ENCODE measurements at regions not wholly inside any gene's neighbourhood (a gene's known extent, or its start where the extent isn't known, plus 50 kb on each side); places are given as distances from the start of the nearest gene placed in this dataset.
A peak's percentile ranks its signal among the peaks of the same experiment; 100 is the strongest.

DNA sequence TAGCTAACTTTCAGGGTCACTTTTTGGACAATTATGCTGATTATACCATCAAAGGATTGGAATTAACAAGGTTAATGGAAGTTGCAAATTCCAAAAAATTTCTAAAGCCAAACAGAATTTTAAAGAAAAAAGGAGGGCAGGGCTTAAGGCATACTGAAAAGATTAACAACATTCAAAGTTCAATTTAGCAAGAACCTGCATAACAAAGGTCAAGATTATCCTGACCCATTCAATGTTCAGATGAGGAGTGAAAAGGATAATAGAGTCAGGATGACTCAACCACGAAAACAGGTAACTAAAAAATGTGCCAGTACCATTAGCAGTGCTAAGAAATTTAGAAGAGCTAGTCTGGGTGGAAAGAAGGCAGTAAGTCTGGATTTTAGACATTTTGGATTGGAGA lies 139.8 kb upstream of the HNMT start:
- DNase-seq = no peak

DNA sequence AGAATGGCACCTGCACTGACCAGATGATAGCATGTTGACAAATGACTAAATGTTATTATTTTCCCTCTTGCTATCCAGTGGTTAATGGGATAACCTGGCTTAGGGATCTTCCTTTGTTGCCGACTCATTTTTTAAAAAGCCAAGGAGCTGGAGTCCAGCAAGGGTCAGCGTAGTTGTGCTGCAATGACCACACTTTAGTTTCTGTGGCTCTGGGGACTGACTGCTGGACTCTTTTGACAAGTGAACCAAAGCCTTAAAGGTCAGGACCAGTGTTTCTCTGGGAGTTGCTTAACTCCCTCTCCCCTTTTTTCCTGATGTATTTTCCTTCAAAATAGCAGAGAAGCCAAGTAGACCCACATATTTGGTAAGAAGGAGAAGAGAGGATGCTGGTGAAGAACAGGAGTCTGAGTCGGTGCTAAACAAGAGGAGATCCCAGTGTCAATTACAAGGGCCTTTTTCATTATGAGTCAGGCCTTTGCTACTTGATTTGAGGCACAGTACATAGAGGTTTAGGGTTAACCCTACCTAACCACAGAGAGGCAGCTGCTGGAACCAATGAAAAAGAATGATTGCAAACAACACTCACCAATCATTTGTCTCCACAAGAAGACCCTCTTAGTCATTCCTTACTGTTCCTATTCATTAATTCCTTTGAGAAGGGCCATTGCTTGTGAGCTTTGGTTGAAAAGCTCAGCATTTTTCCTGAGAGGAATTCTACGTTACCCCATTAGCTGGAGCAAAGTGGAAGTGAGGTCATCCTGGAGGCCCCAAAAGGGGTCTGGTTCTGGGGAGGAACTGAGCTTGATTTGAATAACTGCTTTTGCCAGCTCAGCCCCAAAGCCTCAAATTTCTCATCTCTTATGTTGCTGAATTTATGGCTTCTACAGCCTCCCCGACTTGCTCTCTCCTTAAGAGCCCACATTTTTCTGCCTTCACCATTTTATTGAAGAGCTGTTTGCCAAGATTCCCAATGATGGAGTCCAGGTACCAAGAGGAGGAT lies 137.6 kb upstream of the HNMT start:
- DNase-seq = no peak

DNA sequence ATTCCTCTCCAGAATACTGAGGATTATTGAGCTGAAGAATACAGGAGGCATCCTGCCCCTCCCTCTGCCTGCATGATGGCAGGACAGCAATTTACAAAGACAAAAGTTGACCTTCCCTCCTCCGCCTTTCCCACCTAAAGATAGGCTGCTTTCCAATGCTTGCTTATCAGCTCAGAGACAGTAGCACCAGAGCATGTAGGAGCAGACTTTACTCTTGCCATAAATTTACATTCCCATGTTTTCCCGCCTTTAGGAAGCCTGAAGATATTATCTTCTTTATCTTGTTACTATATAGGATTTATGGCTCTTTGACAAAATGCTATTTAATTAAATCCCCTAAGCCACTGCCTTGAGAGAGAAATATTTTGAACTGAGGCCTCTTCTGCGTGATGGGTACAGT lies 135.6 kb upstream of the HNMT start:
- no peak for DNase-seq

DNA sequence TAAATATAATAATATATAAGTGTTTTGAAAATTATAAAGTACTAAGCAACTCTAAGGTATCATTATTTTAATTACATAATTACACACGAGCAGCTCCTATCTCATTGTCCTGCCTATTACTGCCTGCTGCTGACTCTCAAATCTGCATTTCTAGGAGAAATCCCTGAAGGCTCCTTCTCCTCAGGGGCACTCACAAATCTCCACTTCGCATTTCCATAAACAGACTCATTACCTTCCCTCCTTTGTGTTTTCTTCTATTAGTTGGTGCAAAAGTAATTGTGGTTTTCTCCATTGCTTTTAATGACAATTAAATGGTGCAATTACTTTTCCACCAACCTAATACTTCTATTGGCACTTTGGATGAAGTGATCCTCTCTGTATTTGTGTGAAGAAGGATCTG lies 135.0 kb upstream of the HNMT start:
- no peak for DNase-seq

DNA sequence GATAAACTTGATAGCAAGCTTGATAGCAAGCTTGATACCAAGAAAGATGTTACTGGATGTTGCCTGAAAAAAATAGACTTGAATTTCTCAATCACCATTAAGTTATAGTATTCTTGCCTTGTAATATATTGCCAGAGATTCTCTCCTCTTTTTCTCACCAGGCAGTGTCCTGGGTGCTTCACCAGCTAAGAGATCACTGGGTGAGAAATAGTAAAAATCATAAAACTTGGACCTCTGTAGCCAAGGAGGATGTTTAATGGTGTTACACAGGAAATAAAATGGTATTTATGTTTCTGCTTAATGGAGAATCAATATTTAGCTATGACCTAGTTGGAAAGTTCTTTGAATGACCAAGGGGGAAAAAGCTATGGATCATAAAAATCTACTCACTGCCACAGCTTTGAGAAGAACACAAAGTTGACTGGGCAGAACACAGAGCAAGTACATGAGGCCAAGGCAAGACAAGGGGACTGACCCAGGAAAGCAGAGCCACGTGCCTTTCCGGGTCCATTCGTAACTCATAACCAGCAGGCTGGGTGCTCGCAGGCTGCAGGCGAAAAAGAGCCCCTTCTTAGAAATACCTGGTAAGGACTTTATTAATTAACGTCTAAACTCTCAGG lies 129.4 kb upstream of the HNMT start:
- DNase-seq = no peak

DNA sequence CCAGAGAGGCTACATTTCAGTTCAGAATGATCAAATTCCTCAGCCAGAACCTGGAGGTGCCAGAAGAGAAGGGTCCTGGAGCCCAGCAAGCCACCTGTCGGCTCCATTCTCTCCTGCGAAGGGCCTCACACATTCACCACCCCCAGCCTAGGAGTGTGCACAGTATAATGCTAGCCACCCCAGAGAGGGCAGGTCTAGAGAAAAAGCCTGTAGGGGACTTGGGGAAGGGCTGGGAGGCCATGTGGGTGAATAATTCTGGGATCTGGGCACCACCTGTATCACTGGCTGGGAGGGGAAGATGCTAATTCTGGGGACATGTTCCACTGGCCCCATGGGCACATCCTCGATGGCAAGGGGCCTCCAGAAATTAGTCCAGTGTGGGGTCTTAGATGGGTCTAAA lies 127.6 kb upstream of the HNMT start:
- no peak for DNase-seq

DNA sequence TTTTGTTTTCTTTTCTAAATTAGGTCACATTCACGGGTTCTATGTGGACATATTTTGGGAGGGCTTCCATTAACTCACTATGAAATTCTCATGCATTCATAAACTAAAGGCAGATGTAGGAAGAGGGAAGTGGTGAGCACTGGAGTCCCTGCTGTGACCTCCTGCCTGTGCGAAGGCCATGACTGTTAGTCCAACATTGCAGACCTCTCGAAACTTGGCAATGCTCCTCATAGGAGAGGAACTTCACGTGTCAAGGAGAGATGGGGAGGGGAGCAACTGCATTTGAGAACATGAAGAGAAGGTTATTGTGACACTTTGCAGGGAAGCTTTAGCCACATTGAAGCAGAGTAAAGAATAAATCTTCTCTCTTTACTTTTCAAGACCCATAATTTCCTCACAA lies 126.4 kb upstream of the HNMT start:
- no peak for DNase-seq

DNA sequence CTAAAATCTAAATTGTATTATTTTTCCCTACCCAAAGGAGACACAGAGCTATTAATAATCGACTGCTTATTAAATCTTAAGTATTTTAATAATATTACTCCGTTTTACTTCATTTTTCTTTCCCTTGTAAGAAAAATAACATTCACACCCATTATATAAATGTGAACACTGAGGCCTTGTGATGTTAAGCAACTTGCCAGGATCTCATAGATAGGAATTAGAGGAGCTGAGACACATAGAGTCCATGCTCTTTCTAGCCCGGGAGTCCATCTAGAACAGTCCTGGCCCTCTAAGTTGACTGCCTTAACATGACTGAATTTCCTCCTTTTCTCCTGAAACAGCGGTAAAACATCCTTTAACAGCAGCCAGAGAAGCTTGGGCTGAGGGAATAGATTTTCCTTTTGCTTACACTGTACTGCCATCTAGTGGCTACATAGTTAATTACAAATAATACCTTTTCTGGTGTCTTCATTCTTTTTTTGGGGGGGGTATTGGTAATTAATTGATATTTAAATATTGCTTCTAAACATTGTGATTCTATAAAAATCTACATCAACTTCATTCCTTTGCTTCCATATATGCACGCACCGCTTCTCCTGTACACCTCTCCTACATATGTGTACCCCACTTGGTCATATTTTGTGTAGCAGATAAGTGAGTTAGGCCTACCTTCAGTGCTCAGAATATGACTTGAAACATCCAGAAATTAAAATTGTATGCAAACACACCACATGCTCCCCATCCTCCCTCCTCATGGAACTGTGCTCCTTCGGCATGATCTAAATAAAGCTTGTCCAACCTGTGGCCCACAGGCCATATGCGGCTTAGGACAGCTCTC lies 125.8 kb upstream of the HNMT start:
- peak; percentile 42 for DNase-seq

DNA sequence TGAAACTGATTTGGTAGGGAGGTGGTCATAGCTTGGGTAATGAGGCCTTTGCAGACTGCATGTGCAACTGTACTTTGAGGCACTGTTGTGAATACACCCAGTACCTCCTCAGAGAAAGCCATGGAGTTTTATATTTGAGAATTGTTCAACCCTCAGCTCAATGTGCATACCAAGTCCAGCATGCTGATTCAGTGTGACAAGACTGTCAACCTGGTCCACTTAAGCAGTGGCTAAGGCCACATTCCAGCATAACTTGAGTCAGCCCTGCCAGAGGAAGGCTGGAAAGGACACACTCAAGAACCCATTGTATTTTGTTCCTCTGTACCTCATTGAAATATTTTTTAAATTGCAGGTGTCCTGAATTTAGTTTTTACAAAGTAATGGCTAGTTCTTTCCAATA lies 121.8 kb upstream of the HNMT start:
- no peak for DNase-seq

DNA sequence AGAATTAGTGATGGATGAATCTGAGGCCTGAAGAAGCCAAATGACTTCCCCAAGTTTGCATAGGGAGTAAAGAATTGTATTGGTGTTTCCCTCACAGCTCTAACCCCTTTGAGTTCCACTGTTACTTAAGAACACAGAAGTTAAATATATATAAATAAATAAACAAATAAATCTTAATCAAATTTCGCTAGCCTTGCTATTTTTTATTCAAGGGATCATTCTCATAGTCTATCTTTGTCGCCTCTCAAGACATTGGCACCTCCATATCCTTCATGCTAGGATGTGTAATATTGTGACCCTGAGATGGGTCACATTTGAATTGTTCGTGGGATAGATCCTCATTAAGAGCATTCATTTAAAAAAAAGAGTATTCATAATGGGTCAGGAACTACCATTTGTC lies 121.3 kb upstream of the HNMT start:
- no peak for DNase-seq

DNA sequence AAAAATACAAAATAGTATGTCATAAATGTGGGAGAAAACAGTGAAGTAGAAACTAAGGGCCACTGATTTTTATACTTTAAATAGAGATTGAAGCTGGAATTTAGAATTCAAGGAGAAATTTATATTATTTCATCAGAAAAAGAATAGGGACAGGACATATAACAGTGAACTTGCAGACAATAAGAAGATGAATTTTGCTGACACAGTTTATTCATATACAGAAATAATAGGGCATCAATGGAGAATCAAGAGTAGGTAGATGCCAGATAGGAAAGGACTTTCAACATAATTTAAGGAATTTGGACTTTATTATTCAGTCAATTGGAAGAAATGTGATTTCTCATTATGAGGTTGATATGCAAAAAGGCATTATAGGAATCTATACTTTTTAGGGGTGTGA lies 118.9 kb upstream of the HNMT start:
- no peak for DNase-seq

DNA sequence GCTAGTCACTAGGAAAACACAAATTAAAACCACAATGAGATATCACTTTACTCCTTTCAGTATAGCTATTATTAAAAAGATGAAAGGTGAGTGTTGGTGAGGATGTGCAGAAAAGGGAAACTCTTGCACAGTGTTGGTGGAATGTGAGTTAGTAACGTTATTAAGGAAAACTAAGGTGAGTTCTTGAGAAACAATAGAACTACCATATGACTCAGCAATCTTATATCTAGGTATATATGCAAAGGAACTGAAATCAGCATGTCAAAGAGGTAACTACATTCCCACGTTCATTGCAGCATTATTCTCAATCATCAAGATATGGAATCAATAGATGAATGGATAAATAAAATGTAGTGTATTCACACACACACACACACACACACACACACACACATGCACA lies 117.3 kb upstream of the HNMT start:
- DNase-seq = no peak

DNA sequence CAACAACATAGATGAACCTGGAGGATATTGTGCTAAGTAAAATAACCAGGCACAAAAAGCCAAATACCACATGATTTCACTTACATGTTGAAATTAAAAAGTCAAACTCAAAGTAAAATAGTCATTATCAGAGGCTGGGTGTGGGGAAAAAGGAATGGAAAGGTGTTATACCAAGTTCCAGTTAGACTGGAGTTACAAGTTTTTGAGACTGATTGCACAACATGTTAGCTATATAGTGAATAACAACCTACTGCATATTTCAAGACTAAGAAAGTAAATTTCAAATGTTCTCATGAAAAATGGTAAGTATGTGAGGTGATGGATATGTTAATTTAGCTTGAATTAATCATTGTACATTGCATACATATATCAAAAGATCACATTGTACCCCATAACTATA lies 116.8 kb upstream of the HNMT start:
- DNase-seq = no peak

DNA sequence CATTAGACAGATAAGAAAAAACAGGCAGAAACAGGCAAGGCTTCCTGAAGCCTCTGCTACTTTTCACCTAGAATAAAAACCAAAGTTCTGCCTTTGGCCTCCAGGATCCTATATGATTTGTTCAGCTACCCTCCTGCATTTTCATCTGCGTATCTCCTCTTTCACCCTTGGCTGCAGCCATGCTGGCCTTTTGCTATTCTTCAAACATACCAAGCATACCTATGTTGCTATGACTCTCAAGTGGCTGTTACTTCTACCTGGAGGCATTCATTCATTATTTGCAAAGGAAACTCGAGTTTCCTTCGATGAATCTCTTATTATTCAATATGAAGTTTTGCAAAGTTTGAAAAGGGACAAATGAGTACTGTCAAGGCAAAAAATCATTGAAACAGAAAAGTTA lies 106.4 kb upstream of the HNMT start:
- DNase-seq = no peak

DNA sequence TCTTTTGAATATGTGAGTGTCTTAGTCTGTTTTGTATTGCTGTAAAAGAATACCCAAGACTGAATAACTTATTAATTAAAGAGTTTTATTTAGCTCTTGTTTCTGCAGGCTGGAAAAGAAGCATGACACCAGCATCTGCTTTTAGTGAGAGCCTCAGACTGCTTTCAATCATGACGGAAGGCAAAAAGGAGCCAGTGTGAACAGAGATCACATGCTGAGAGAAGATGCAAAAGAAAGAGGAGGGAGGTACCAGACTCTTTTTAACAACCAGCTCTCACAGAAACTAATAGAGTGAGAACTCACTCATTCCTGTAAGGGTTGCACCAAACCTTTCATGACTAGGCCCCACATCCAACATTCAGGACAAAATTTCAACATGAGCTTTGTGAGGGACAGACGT lies 101.6 kb upstream of the HNMT start:
- DNase-seq = no peak

DNA sequence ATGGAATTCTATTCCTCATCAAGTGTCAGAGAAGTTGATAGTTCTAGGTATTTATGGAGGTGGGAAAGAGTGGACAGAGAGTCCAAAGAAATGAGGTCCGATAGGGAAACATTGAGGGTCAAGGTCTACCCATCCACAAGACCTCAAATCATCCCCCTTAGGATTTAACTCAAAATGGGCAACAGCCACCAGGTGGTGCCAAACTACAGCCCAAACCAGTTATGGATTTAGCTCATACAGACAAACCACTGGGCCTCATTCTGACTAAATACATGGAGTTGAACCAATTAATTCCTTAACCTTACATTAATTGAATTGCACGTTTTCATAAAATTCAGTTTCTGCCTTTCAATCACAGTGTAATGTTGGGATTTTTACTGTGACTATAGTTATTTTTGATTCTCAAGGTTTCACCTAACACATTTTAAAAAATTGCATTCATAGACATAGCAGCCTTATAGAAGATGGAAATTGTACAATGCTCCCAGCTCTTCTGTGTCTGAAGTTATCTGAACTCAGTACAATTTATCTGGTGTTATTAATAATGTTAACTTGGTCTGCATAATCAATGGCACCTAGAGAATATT lies 98.2 kb upstream of the HNMT start:
- DNase-seq = peak; percentile 34

DNA sequence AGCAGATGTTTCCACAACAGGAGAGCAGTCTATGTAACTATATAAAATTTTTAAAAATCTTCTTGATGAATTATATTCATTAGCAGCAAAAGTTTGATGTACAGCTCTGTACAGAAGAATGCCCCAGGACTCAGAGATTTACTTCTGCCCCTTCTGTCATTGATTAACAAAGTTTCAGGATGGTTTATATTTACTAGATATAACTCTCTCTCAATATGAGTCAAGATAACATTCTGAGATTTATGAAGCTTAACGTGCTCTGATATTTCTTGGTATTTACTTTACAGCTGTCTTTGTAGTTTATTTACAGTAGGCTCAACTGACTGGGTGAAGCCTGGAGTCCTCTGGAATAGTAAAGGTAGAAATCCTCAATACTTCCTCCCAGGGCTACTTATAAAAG lies 93.6 kb upstream of the HNMT start:
- DNase-seq = no peak

DNA sequence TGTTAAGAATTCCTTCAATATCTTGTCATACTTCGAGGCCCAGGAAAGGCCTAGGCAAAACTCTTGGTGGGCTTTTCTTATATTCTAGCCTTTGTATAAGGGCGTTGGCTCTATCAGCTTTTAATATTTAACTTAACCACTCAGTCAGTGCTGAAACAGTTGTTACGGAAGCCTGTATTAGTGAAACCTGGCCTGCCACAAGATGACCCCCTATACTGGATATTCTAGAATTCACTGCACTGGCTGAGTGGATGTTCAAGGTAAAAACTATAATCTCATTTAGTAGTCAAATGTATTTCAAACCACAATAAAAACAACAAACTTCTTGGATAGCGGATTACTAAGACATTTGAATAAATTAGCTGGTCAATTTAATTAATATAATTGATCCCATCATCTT lies 91.7 kb upstream of the HNMT start:
- DNase-seq = no peak

DNA sequence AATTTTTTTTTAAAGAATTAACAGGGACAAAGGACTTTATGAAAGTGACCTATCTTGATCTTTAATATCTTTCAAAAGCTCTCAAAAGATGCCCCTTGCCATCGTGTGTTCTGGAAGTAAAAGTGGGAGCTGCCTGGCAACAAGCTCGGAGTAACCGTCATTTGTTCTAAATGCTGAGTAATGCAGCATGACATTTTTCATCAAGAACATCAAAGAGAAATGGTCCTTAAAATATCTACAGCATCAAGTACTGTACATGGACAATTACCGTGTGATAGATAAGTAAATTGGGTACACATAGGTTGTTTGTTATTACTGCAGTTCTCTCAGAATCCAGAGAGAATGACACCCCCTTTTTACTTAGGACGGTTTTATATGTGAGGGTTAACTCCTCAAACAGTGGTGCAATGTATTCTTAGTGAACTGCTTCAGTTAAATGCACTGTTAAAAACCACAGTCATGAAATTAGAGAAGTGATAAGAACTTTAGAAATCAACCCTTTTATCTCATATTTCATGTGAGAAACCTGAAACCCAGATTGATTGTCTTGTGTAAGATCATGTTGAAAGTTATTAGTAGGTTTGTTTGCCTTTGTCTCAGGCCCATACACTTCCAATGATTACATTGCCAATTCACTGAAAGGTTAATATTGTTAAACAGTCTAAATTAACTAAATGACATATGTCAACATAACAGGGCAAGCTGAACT lies 90.6 kb upstream of the HNMT start:
- no peak for DNase-seq

DNA sequence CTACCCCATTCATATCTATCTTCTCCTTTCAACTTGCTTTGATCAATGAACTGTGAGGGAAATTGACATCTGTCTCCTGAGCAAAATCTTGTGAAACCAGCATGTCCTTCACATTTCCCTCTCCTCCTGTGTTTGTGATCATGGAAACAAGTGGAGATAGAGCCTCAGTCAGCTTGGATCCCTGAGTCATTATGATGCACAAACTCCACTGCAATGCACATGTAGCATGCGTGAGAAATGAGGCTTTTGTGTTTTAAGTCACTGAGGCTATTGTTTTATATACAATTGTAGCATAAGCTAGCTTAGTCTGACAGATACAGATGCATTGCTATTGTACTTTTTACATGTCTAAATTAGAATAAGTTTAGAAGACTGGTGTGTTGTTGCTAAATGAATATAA lies 85.2 kb upstream of the HNMT start:
- no peak for DNase-seq

DNA sequence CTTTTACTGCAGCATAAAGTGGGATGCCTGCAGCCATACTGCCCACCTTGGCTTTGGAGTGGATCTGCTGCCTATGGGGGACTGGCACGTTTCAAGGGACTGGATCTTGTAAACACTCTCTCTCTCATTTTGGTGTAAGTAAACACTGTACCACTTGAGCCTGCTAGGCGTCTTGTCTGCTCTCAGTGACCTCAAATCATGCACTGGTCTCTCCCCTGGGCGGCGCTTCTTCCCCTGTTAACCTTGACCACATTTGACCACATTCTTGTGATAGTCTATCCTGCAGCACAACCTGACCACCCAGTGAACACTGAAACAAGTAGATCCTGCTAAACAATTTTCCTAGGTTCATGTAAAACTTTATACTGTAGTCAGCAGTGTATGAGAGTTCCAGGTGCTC lies 82.6 kb upstream of the HNMT start:
- no peak for DNase-seq
